Suppressor macrophage treated with lipopolysaccharide for 1 hour (primary cell): ENCODE measurements at regions not wholly inside any gene's neighbourhood (a gene's known extent, or its start where the extent isn't known, plus 50 kb on each side); places are given as distances from the start of the nearest gene placed in this dataset.
A peak's percentile ranks its signal among the peaks of the same experiment; 100 is the strongest.
"Not testable (repeated sequence)": the region's sequence is repeated elsewhere in the genome, so short reads cannot be mapped to it uniquely, and the experiment has no call there.

Source experiments
- DNase-seq, 3 donors: peaks; one replicate each; pipeline ENCODE4 v3.0.0-alpha.2; 2020 to 2022

- DNase-seq: no peak
These were observed 64.1 kb downstream of the ZDHHC19 start for GRCh38 chr3:196147116-196147515.

- DNase-seq: peak; percentile 66 to 80 (median 67)
These were observed 63.8 kb upstream of the TFRC start for GRCh38 chr3:196145468-196146262.

GRCh38 chr3:196144383-196145105, 62.7 kb upstream of the TFRC start:
- no peak for DNase-seq

- no peak for DNase-seq
These were observed 62.0 kb upstream of the TFRC start for GRCh38 chr3:196143708-196144382.

GRCh38 chr3:196142202-196142956, 60.5 kb upstream of the TFRC start:
- DNase-seq: no peak

- DNase-seq: no peak
These were observed 59.9 kb upstream of the TFRC start for GRCh38 chr3:196141866-196142201.

GRCh38 chr3:196141052-196141865, 59.4 kb upstream of the TFRC start:
- peak in 2 of 3 donors; percentile 40 to 42 for DNase-seq

GRCh38 chr3:196140224-196140623, 58.3 kb upstream of the TFRC start:
- DNase-seq: no peak

- DNase-seq: no peak
These were observed 57.4 kb upstream of the TFRC start for GRCh38 chr3:196139281-196139680.

GRCh38 chr3:196138482-196139254, 56.8 kb upstream of the TFRC start:
- no peak for DNase-seq

GRCh38 chr3:196136640-196136989, 54.7 kb upstream of the TFRC start:
- DNase-seq: not testable (repeated sequence)

GRCh38 chr3:196135693-196136639, 54.1 kb upstream of the TFRC start:
- DNase-seq: no peak

- no peak for DNase-seq
These were observed 52.8 kb upstream of the TFRC start for GRCh38 chr3:196134691-196135090.

GRCh38 chr3:196133869-196134268, 52.0 kb upstream of the TFRC start:
- DNase-seq: not testable (repeated sequence)

- no peak for DNase-seq
These were observed 50.0 kb upstream of the TFRC start for GRCh38 chr3:196131921-196132320.
